ENCODE measurements at regions not wholly inside any gene's neighbourhood (a gene's known extent, or its start where the extent isn't known, plus 50 kb on each side); places are given as distances from the start of the nearest gene placed in this dataset.

- H3K36me3 ChIP-seq (replicated peaks in 1 of 2; ENCODE audit: control insufficient read depth in 1 of 2, insufficient read depth in 2 of 2, low read length in 2 of 2), result no peaks in the 10 kb centered on the region
- H3K9me3 Mint-ChIP-seq, result peaks cover 0 to 12% (median 2%) of the 10 kb centered on the region in 7 donors
- H3K4me3 ChIP-seq (replicated peaks in 1 of 3; ENCODE audit: low read depth in 2 of 3, low read length in 3 of 3), result no peak overlapping the region
- TF ChIP-seq, protein P1, sequence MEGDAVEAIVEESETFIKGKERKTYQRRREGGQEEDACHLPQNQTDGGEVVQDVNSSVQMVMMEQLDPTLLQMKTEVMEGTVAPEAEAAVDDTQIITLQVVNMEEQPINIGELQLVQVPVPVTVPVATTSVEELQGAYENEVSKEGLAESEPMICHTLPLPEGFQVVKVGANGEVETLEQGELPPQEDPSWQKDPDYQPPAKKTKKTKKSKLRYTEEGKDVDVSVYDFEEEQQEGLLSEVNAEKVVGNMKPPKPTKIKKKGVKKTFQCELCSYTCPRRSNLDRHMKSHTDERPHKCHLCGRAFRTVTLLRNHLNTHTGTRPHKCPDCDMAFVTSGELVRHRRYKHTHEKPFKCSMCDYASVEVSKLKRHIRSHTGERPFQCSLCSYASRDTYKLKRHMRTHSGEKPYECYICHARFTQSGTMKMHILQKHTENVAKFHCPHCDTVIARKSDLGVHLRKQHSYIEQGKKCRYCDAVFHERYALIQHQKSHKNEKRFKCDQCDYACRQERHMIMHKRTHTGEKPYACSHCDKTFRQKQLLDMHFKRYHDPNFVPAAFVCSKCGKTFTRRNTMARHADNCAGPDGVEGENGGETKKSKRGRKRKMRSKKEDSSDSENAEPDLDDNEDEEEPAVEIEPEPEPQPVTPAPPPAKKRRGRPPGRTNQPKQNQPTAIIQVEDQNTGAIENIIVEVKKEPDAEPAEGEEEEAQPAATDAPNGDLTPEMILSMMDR (IDR thresholded peaks at IDR 0.05), result no peak
- no peak for DNase-seq
- H3K4me2 ChIP-seq (replicated peaks; ENCODE audit: extremely low read depth, low read length, poor library complexity, severe bottlenecking), result no peak overlapping the region
- H3K79me2 ChIP-seq (ENCODE audit: insufficient read depth, low read length), result no peaks in the 10 kb centered on the region
- H4K20me1 ChIP-seq (ENCODE audit: insufficient read depth, low read length), result no peaks in the 10 kb centered on the region
- no peaks in the 10 kb centered on the region for H3K27me3 ChIP-seq (ENCODE audit: control insufficient read depth in 2 of 2, insufficient read depth in 2 of 2, low read length in 2 of 2)
- no peak overlapping the region for H3K27ac ChIP-seq (ENCODE audit: low read depth in 1 of 2, low read length in 2 of 2)
- no peak overlapping the region for H3K4me3 Mint-ChIP-seq
- no peaks in the 10 kb centered on the region for H3K36me3 Mint-ChIP-seq
- H3K9ac ChIP-seq (ENCODE audit: insufficient read depth, low read length, poor library complexity, severe bottlenecking), result no peak overlapping the region
- 95% methylated on average over 12 of the region's 19 CpGs for WGBS (ENCODE audit: insufficient coverage)
- H3K4me1 ChIP-seq (ENCODE audit: control insufficient read depth in 1 of 2, insufficient read depth in 2 of 2, low read length in 2 of 2), result no peaks in the 10 kb centered on the region
- H2AFZ ChIP-seq (ENCODE audit: insufficient read depth, low read depth, low read length, poor library complexity, severe bottlenecking), result no peak overlapping the region
- intact Hi-C loops (cut with micrococcal nuclease), result no loop called here
- peaks cover 1 to 9% (median 4%) of the 10 kb centered on the region in 3 donors for H3K27me3 Mint-ChIP-seq (ENCODE audit: low read depth in 3 of 3)
- H3K9me3 ChIP-seq (replicated peaks in 1 of 2; ENCODE audit: control insufficient read depth in 1 of 2, insufficient read depth in 1 of 2, low read length in 2 of 2), result no peaks in the 10 kb centered on the region
- no peaks in the 10 kb centered on the region for H3K4me1 Mint-ChIP-seq
- no peak overlapping the region for H3K27ac Mint-ChIP-seq
Observed at GRCh38 chr11:69232821-69233743, 60.9 kb upstream of the MYEOV start.

DNA sequence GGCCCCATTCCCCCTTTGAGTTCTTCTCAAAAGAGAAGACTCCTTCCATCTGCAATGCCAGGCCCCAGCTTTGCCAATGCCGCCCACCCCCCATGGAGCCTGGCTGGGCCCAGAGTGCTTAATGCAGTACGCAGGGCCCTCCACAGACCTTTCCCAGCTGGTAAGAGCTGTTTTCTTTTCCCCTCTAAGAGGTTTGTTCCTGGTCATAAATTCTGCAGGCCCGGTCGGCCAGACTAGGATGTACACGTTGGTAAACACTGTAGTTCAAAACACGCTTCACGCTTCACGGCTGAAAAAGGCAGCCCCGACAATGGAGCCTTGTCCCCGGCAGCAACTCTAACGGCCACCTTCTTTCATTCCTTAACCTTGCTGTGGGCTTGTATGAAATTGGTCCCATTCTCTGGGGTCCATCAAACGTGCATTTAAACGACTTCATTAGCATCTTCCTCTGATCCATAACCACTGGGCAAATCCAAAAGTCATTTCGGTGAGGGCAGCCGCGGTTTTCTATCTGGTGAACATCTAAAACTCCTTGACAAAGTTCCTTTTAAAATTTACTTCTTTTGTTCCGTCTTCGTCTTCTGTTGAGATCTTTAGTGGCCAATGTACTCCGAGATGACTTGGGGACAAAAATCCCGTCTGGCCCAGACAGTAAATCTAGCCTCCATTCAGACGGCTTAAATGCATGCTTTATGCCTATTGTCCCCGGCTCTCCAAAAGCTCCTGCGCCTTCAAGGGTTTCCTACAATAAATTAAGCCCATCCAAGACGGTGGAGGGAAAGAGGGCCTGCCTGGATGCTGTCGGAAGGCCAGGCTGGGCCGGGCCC lies 60.0 kb upstream of the MYEOV start:
- Mint-ChIP-seq H3K27ac (peak overlapping the region in 2 of 7 donors; percentile 21 to 73), H3K27me3 (ENCODE audit: low read depth in 3 of 3) (peaks cover 1 to 9% (median 4%) of the 10 kb centered on the region in 3 donors), H3K9me3 (peaks cover 0 to 10% (median 2%) of the 10 kb centered on the region in 7 donors), H3K36me3 (no peaks in the 10 kb centered on the region), H3K4me1 (no peaks in the 10 kb centered on the region), H3K4me3 (no peak overlapping the region)
- Histone ChIP-seq H3K4me3 (replicated peaks in 1 of 3; ENCODE audit: low read depth in 2 of 3, low read length in 3 of 3) (no peak overlapping the region), H4K20me1 (ENCODE audit: insufficient read depth, low read length) (no peaks in the 10 kb centered on the region), H3K9me3 (replicated peaks in 1 of 2; ENCODE audit: control insufficient read depth in 1 of 2, insufficient read depth in 1 of 2, low read length in 2 of 2) (no peaks in the 10 kb centered on the region), H3K27ac (ENCODE audit: low read depth in 1 of 2, low read length in 2 of 2) (no peak overlapping the region), H3K79me2 (ENCODE audit: insufficient read depth, low read length) (no peaks in the 10 kb centered on the region), H3K27me3 (ENCODE audit: control insufficient read depth in 2 of 2, insufficient read depth in 2 of 2, low read length in 2 of 2) (no peaks in the 10 kb centered on the region), H3K4me2 (replicated peaks; ENCODE audit: extremely low read depth, low read length, poor library complexity, severe bottlenecking) (no peak overlapping the region), H3K9ac (ENCODE audit: insufficient read depth, low read length, poor library complexity, severe bottlenecking) (no peak overlapping the region), H2AFZ (ENCODE audit: insufficient read depth, low read depth, low read length, poor library complexity, severe bottlenecking) (no peak overlapping the region), H3K4me1 (ENCODE audit: control insufficient read depth in 1 of 2, insufficient read depth in 2 of 2, low read length in 2 of 2) (no peaks in the 10 kb centered on the region), H3K36me3 (replicated peaks in 1 of 2; ENCODE audit: control insufficient read depth in 1 of 2, insufficient read depth in 2 of 2, low read length in 2 of 2) (no peaks in the 10 kb centered on the region)
- TF ChIP-seq, protein P1 (IDR thresholded peaks at IDR 0.05), result no peak
- no peak for DNase-seq
- intact Hi-C loops (cut with micrococcal nuclease), result no loop called here
- WGBS (ENCODE audit: insufficient coverage), result 88% methylated on average over 20 of the region's 26 CpGs
